ENCODE measurements at regions not wholly inside any gene's neighbourhood (a gene's known extent, or its start where the extent isn't known, plus 50 kb on each side); places are given as distances from the start of the nearest gene placed in this dataset.
A peak's percentile ranks its signal among the peaks of the same experiment; 100 is the strongest.

DNA sequence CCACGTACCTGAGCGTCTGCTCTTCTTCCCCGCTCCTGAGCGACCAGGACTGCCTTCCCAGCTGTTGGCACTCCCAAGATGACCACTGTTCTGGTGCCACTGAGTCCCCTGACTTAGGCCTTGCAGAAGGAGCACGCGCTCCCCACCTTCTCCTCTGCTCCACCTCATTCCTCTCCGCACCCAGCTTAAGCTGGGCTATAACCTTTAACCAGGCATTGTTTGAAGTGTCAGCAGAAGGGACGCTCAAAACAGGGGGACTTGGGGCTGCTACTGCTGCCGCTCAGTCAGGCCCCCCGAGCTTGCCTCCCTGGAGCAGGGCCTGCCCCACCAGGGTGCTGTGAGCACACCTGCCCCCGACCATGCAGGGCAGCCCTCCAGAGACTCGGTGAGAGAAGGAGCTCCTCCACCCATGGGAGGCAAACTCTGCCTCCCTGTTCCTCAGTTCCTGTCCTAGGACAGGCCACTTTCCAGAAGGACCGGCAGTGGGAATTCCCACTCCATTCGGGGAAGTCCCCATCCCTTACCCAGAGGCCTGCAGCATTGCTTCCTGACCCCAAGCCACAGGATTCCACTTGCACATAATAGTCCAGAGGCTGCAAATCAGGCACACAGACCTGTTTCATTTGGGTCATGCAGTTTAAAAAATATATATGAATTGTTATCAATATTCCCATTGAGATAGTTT, 99.7 kb upstream of the ENPP6 start:
- no peak for FAIRE-seq
- H3K79me2 ChIP-seq (ENCODE audit: control insufficient read depth, insufficient read depth, low read length): peaks cover 36% of the 10 kb centered on the region
- CTCF ChIA-PET: interaction anchor here (1.4 to 10.6 kb wide), 7 partner anchors 12 to 53 kb away, joined by 3 to 100 read pairs (median 9); no protein-coding TSS in a partner anchor
- H3K27me3 ChIP-seq (replicated peaks in 1 of 2; ENCODE audit: control insufficient read depth in 2 of 2, insufficient read depth in 2 of 2, low read length in 1 of 2): no peaks in the 10 kb centered on the region
- no TSS peak for BruUV-seq (replicated peaks)
- H3K4me1 ChIP-seq (ENCODE audit: control insufficient read depth, insufficient read depth, low read length): peaks cover 62% of the 10 kb centered on the region
- H3K36me3 ChIP-seq (ENCODE audit: control insufficient read depth in 2 of 2, insufficient read depth in 2 of 2, low read length in 1 of 2): no peaks in the 10 kb centered on the region; a peak in 1 of 4 replicates
- WGBS (ENCODE audit: insufficient coverage, insufficient replicate concordance, low lambda C conversion rate, missing lambda C conversion rate): 78% methylated on average over 14 of the region's 14 CpGs
- POLR2A ChIA-PET: interaction anchor here (0.6 to 13.5 kb wide), 9 partner anchors 11 to 197 kb away, joined by 3 to 202 read pairs (median 4); no protein-coding TSS in a partner anchor
- H3K4me2 ChIP-seq (ENCODE audit: control insufficient read depth, insufficient read depth): peak overlapping the region; percentile 18; the same call in 1 of the 2 replicates
- H2AFZ ChIP-seq (ENCODE audit: control insufficient read depth, low read depth, low read length): no peak overlapping the region
- no peak overlapping the region for H3K4me3 ChIP-seq
- RAD21 ChIA-PET (ENCODE audit: unreplicated experiment): interaction anchor here (1.0 to 14.3 kb wide), 6 partner anchors 12 to 218 kb away, joined by 3 to 323 read pairs (median 172); no protein-coding TSS in a partner anchor
- in situ Hi-C loops (cut with MboI) (no loop called here), intact Hi-C loops (cut with micrococcal nuclease; ENCODE audit: unreplicated experiment) (no loop called here)
- no peak for DNase-seq (ENCODE audit: low read depth, low spot score)
- H4K20me1 ChIP-seq (ENCODE audit: control insufficient read depth, insufficient read depth): no peaks in the 10 kb centered on the region
- H3K9ac ChIP-seq (ENCODE audit: control insufficient read depth, insufficient read depth, low read length): no peak overlapping the region; the same call in 1 of the 2 replicates
- no peaks in the 10 kb centered on the region; the same call in 2 of the 3 replicates for H3K9me3 ChIP-seq (replicated peaks; ENCODE audit: control insufficient read depth, insufficient read depth, low read length)
- no peak for ATAC-seq
- peak overlapping the region; percentile 92 for H3K27ac ChIP-seq (ENCODE audit: control insufficient read depth, insufficient read depth)
- SMC1A ChIA-PET (ENCODE audit: uncharacterized antibody, unreplicated experiment): interaction anchor here (0.7 to 17.6 kb wide), 8 partner anchors 9 to 197 kb away, joined by 3 to 325 read pairs (median 78); no protein-coding TSS in a partner anchor
- TF ChIP-seq RELA (IDR thresholded peaks at IDR 0.05; ENCODE audit: borderline replicate concordance, partially characterized antibody) (no peak), ZNF622 (IDR thresholded peaks at IDR 0.05) (no peak), NFYA (IDR thresholded peaks at IDR 0.05; ENCODE audit: borderline replicate concordance, low read depth, low read length) (no peak), TARDBP (IDR thresholded peaks at IDR 0.05; ENCODE audit: borderline replicate concordance) (no peak), EED (IDR thresholded peaks at IDR 0.05; ENCODE audit: low read depth) (peak; percentile 59), IRF4 (IDR thresholded peaks at IDR 0.05; ENCODE audit: low read depth, low read length) (no peak), MEF2B (IDR thresholded peaks at IDR 0.05; ENCODE audit: partially characterized antibody, poor library complexity, severe bottlenecking) (no peak), IKZF1 (conservative IDR thresholded peaks at IDR 0.05) (peak; percentile 61), SREBF2 (IDR thresholded peaks at IDR 0.05; ENCODE audit: low read length) (no peak), POLR2AphosphoS5 (IDR thresholded peaks at IDR 0.05; ENCODE audit: low read length) (no peak), PAX8 (IDR thresholded peaks at IDR 0.05) (no peak), CBFB (IDR thresholded peaks at IDR 0.05; ENCODE audit: low read depth) (no peak), PML (IDR thresholded peaks at IDR 0.05; ENCODE audit: low read length) (no peak)
- TF ChIP-seq, protein P1, sequence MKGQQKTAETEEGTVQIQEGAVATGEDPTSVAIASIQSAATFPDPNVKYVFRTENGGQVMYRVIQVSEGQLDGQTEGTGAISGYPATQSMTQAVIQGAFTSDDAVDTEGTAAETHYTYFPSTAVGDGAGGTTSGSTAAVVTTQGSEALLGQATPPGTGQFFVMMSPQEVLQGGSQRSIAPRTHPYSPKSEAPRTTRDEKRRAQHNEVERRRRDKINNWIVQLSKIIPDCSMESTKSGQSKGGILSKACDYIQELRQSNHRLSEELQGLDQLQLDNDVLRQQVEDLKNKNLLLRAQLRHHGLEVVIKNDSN (IDR thresholded peaks at IDR 0.05; ENCODE audit: borderline replicate concordance, extremely low read length, insufficient read depth, low read depth, low read length): no peak
- TF ChIP-seq, protein P2, sequence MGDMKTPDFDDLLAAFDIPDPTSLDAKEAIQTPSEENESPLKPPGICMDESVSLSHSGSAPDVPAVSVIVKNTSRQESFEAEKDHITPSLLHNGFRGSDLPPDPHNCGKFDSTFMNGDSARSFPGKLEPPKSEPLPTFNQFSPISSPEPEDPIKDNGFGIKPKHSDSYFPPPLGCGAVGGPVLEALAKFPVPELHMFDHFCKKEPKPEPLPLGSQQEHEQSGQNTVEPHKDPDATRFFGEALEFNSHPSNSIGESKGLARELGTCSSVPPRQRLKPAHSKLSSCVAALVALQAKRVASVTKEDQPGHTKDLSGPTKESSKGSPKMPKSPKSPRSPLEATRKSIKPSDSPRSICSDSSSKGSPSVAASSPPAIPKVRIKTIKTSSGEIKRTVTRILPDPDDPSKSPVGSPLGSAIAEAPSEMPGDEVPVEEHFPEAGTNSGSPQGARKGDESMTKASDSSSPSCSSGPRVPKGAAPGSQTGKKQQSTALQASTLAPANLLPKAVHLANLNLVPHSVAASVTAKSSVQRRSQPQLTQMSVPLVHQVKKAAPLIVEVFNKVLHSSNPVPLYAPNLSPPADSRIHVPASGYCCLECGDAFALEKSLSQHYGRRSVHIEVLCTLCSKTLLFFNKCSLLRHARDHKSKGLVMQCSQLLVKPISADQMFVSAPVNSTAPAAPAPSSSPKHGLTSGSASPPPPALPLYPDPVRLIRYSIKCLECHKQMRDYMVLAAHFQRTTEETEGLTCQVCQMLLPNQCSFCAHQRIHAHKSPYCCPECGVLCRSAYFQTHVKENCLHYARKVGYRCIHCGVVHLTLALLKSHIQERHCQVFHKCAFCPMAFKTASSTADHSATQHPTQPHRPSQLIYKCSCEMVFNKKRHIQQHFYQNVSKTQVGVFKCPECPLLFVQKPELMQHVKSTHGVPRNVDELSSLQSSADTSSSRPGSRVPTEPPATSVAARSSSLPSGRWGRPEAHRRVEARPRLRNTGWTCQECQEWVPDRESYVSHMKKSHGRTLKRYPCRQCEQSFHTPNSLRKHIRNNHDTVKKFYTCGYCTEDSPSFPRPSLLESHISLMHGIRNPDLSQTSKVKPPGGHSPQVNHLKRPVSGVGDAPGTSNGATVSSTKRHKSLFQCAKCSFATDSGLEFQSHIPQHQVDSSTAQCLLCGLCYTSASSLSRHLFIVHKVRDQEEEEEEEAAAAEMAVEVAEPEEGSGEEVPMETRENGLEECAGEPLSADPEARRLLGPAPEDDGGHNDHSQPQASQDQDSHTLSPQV (IDR thresholded peaks at IDR 0.05): 0 out of 2 replicates have a peak, but pooled peaks have one; percentile 8
- TF ChIP-seq, protein P3, sequence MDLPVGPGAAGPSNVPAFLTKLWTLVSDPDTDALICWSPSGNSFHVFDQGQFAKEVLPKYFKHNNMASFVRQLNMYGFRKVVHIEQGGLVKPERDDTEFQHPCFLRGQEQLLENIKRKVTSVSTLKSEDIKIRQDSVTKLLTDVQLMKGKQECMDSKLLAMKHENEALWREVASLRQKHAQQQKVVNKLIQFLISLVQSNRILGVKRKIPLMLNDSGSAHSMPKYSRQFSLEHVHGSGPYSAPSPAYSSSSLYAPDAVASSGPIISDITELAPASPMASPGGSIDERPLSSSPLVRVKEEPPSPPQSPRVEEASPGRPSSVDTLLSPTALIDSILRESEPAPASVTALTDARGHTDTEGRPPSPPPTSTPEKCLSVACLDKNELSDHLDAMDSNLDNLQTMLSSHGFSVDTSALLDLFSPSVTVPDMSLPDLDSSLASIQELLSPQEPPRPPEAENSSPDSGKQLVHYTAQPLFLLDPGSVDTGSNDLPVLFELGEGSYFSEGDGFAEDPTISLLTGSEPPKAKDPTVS (IDR thresholded peaks at IDR 0.05; ENCODE audit: low read depth, low read length): no peak
